IPS DF 19.7 (cell line): ENCODE measurements at regions not wholly inside any gene's neighbourhood (a gene's known extent, or its start where the extent isn't known, plus 50 kb on each side); places are given as distances from the start of the nearest gene placed in this dataset.

Experiments used
- DNase-seq: peaks from one replicate; pipeline ENCODE4 v3.0.0-alpha.2; 2013; ENCODE audit warnings: low read depth, low spot score

- no peak for DNase-seq
Measured at GRCh38 chr1:168963601-168964000, 142.9 kb upstream of the ATP1B1 start.

DNA sequence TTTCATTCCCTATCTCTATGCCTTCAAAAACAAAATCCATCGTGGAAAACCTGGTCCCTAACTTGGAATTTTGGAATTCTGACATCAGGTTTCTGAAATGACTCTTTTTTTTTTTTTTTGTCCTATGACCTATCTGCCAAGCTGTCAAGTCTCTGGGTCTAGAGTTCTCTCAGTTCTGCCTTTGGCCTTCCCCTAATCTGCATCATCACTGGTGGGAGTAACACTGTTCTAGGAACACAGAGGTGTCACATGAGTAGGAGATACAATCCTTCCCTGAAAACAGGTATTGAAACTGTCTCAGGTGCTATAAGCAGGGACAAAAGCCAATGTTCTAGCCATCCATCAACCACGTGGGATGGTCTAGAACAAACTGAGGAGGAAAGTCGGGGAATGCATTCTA lies 142.0 kb upstream of the ATP1B1 start:
- no peak for DNase-seq

- no peak for DNase-seq
Measured at GRCh38 chr1:168966217-168966616, 140.3 kb upstream of the ATP1B1 start.

DNA sequence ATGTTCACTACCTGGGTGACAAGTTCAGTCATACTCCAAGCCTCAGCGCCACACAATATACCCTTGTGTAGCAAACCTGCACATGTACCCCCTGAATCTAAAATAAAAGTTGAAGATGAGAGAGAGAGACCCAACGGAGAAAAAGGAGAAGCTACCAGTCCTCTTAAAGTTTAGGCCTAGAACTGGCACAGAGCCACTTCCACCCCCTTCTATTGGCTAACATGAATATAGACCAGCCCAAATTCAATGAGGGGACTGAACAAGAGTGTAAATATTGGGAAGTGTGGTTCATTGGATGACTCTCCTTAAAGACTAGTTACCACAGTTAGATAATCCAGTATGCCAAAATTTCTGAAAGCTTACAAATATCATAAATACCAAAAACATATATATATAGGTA lies 139.9 kb upstream of the ATP1B1 start:
- DNase-seq = no peak

- no peak for DNase-seq
Measured at GRCh38 chr1:168970926-168971659, 135.4 kb upstream of the ATP1B1 start.

GRCh38 chr1:168972225-168972624 lies 134.3 kb upstream of the ATP1B1 start:
- DNase-seq = no peak

DNA sequence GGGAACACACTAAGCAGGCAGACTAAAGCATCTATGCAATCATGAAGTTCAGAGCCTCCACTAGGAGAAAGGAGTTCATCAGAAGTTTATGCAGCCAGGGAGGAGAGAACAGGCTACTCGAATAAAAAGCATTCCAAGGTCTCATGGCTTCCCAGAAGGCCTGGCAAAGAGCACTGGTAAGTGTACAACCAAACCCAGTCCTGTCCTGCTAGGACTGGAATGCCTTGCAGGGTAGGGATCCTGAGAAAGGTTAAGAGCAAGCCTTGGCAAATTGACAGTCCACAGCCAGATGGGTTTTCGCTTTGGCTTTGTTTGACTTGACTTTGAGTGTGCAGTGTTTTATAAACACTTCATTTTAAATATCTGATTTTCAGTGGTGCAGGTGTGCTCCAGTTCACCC lies 133.6 kb upstream of the ATP1B1 start:
- DNase-seq = no peak

DNA sequence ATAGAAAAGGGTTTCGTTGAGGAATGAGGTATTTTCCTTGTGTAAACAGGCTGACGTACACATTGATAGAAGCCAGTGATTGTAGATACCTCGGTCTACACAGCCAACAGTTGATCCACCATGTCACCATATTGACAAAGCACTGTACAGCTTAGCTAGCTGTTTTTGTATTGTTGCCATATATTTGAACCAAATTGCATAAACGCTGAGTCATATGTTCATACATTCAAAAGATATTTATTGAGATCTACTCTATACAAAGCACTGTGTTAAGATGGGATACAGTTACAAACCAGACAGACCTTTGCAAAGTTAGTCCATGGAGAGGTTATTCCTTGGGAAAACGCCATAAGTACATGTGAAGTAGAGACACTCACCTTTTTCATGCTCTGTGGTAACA lies 132.4 kb upstream of the ATP1B1 start:
- no peak for DNase-seq

DNA sequence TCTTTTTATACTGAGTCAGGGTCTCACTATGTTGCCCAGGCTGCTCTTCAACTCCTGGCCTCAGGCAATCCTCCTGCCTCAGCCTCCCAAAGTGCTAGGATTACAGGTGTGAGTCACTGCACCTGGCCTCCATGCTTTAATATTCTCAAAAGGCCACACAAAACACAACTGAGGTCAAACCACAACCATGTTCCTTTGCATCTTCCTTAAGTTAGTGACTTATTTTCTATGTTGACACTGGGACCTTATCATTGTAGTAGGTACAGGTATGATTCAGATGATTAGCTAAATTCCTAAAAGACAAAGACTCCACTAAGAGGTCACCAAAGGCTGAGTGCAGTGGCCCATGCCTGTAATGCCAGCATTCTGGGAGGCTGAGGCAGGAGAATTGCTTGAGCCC lies 131.9 kb upstream of the ATP1B1 start:
- DNase-seq = no peak

DNA sequence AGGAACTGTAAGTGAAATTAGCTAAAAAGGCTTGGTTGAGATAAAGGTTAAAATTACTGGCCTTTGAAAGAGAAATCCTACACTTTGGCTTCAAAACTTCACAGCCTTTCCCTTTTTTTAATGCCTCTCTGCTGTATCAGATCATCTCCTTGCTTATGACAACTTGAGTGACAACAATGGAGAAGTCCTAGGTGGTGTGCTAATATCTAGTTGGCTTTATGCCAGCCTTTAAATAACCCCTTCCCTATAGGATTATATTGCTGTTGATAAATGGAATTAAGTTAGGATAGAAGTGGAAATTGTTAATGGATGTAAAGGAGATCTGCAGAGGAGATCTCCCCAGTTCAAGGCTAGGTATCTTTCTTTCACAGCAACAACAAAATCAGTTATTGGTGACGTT lies 130.2 kb upstream of the ATP1B1 start:
- no peak for DNase-seq

DNA sequence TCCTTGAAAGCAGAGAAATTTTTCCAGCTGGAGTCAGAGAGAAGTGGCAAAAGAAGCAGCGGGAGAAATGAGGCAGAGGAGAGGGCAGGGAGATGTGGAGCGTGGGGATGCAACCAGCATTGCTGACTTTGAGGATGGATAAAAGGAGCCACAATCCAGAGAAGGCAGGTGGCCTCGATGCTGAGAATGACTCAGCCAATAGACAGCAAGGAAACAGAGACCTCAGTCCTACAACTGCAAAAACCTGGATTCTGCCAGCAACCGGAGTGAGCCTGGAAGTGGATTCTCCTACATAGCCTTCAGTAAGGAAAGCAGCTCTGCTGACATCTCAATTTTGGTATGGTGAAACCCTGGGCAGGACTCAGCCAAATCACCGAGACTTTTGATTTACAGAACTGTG lies 128.9 kb upstream of the ATP1B1 start:
- DNase-seq = no peak

- no peak for DNase-seq
Measured at GRCh38 chr1:168979276-168979675, 127.2 kb upstream of the ATP1B1 start.

DNA sequence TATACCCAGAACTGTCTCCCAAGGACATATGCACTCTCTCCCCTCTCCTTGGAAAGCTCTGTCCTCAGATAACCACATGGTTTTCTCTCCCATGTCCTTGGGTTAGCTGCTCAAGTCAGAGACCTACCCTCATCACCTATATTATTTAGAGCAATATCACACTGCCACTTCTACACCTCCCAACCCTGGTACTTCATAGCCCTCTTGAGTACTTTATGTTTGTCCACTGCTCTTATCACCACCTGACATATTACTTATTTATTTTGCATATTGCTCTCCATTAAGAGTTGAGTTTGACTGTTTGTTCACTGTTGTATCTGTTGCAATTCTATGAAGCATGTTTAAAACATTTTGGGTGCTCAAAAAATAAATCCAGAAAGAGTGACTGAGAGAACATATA lies 126.3 kb upstream of the ATP1B1 start:
- no peak for DNase-seq

DNA sequence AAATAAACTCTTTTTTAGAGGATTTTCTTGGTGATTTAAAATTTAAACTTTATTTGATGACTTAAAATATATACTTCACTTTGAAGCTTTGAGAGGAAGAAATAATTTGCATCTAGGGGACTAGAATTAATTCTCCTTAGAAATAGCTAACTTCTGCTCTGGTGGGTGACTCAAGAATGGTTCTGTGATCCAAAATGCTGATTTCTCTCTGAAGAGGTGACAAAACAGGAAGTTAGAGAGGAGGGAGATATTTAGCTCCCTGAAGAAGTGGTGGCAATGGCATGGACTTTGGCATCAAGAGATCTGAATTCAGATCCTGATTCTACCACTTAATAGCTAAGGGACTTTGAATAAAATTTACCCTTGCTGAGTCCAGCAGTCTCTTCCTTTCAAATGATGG lies 125.8 kb upstream of the ATP1B1 start:
- DNase-seq = no peak

- DNase-seq = no peak
Measured at GRCh38 chr1:168982778-168983177, 123.7 kb upstream of the ATP1B1 start.

GRCh38 chr1:168987330-168987729 lies 119.2 kb upstream of the ATP1B1 start:
- no peak for DNase-seq

GRCh38 chr1:168987923-168988322 lies 118.6 kb upstream of the ATP1B1 start:
- DNase-seq = no peak

DNA sequence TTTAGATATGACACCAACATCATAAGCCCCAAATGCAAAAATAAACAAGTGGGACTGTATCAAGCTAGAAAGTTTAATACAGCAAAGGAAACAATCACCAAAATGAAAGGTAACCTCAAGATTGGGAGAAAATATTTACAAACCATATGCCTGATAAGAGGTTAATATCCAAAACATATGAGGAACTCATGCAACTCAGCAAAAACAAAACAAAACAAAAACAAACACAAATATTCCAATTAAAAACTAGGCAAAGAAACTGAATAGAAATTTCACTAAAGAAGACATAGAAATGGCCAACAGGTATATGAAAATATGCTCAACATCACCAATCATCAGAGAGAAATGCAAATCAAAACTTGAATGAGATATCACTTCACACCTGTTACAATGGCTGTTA lies 116.5 kb upstream of the ATP1B1 start:
- DNase-seq = no peak

GRCh38 chr1:168991667-168992475 lies 114.6 kb upstream of the ATP1B1 start:
- DNase-seq = no peak

DNA sequence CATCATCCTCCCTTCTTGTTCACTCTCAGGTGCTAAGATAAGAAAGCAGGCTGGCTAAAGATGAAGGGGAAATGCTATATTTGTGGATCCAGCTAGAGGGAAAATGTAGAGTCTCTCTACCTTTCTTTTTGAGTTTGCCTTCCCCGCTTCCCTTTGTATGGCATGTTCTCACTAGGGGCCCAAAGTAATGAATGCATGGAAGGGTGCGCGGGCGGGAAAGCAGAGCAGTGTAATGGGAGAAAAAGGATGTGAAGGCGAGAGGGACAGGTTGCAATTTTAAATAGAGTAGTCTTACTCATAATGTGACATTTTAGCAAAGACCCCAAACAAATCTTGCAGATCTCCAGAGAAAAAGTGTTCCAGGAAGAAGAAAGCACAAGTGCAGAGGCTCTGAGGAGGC lies 105.1 kb upstream of the ATP1B1 start:
- DNase-seq = no peak

DNA sequence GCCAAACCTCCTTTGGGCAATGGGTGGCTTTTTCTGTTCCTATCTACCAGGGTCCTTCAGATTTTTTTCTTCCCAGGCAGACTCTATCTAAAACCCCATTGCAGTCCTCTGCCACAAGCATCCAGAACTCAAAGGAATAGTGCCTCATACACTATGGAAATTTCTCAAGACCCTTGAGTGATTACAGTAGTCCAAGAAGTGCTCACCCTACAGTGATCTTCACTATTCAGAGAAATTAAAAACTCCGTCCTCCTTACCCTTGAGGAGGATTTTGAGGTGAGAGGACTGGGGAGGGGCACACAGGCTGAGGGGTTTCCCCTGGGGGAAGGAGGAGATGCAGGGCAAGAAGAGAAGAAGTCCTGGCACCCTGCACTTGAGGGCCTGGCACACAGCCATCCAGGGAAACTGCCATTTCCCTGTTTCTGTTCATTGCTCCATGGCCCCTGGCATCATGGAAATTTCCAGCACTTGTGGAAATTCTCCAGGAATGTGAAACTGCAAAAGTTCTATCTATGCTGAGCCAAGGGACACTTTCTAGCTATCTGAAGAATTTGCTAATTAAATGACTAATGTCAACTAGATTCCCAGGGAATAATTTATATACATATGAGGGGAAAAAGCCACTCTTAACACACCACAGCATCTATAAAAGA lies 102.5 kb upstream of the ATP1B1 start:
- DNase-seq = no peak

DNA sequence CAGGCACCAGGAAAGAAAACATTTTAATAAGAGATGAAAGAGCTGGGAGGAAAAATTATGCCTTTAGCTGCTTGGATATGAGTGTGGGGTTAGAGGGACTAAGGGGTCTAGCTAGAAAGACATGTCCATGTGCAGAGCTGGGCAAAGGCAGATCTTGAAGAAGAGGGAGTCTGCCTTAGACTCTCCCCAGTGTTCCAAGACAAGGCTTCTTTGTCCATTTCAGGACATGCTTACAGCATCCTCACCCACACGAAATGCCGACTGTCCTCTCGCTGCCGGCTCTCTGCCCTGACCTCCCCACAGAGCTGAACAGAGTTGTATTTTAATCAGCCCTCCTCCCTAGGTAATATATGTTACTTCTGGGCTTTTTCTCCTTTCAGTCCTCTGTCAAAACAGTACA lies 100.7 kb upstream of the ATP1B1 start:
- no peak for DNase-seq

DNA sequence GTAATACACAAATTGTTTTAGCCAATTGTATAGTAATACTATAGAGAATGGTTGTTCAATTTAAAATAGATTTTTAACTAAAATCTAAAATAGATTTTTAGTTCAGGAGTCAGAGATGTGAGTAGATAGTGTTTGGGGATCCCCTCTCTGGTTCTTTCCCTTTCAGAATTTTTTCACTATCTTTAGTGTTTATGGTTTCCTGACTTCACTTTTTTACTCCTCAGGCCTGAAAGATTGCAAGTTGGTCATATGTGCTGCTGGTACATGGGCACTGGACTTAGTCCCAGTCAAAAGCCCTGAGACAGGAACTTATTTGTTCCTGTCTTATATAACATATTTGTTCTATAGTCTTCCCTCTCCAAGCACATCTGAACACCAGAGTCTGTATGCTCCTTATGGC lies 96.8 kb upstream of the ATP1B1 start:
- DNase-seq = no peak
